ENCODE measurements at regions not wholly inside any gene's neighbourhood (a gene's known extent, or its start where the extent isn't known, plus 50 kb on each side); places are given as distances from the start of the nearest gene placed in this dataset.

DNA sequence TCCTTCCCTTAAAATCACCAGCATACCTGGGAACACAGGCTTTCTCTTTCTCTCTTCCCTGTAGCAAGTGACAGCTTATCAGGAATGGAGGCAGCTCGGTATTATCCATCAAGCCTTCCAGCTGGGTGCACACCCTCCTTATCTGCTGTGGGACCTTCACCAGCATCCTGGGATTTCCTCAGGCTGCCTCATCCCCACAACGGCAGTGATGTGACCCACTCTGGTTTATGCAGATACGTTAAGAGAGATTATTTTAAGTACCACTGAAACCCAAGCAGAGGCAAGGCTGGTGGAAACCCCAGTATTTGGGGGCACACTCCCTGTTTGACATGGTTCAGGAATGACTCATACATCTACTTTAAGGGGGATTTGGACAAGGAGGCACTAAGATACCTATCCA, 192.1 kb downstream of the TM9SF2 start:
- TF ChIP-seq, protein P1, sequence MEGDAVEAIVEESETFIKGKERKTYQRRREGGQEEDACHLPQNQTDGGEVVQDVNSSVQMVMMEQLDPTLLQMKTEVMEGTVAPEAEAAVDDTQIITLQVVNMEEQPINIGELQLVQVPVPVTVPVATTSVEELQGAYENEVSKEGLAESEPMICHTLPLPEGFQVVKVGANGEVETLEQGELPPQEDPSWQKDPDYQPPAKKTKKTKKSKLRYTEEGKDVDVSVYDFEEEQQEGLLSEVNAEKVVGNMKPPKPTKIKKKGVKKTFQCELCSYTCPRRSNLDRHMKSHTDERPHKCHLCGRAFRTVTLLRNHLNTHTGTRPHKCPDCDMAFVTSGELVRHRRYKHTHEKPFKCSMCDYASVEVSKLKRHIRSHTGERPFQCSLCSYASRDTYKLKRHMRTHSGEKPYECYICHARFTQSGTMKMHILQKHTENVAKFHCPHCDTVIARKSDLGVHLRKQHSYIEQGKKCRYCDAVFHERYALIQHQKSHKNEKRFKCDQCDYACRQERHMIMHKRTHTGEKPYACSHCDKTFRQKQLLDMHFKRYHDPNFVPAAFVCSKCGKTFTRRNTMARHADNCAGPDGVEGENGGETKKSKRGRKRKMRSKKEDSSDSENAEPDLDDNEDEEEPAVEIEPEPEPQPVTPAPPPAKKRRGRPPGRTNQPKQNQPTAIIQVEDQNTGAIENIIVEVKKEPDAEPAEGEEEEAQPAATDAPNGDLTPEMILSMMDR (IDR thresholded peaks at IDR 0.05; ENCODE audit: low read depth, low read length): no peak
- TF ChIP-seq EZH2phosphoT487 (IDR thresholded peaks at IDR 0.05; ENCODE audit: low read depth): no peak
